Brain pericyte (primary cell): ENCODE measurements at regions not wholly inside any gene's neighbourhood (a gene's known extent, or its start where the extent isn't known, plus 50 kb on each side); places are given as distances from the start of the nearest gene placed in this dataset.
"Not testable (repeated sequence)": the region's sequence is repeated elsewhere in the genome, so short reads cannot be mapped to it uniquely, and the experiment has no call there.

Experiments used
- DNase-seq: peaks from one replicate; pipeline ENCODE4 v3.0.0-alpha.2; 2012; ENCODE audit warnings: low read depth, low spot score

DNA sequence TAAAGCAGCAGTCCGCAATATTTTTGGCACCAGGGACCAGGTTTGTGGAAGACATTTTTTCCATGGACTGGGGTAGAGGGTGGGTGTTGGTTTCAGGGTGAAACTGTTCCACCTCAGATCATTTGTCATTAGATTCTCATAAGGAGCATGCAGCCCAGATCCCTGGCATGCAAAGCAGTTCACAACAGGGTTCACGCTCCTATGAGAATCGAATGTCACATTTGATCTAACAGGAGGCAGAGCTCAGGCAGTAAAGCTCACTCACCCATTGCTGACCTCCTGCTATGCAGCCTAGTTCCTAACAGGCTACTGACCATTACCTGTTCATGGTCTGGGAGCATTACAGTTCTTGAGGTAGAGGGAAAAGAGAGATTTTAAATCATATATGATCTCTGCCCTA is 241.5 kb upstream of the COX7C start:
- DNase-seq: no peak

DNA sequence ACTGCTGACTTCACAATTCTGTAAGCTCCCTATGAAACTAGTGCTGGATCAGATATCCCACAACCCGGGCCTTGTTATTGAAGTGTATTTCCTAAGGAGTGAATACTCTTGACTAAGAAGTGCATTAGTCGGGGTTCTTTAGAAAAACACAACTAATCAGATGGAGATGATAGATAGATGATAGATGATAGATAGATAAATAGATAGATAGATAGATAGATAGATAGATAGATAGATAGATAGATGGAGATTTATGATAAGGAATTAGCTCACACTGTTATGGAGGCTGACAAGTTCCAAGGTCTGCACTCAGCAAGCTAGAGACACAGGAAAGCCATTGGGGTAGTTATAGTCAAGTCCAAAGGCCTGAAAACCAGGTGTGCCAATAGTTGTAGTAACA is 214.6 kb upstream of the COX7C start:
- DNase-seq: no peak

- DNase-seq: no peak
Observed at GRCh38 chr5:86404256-86404655, 213.5 kb upstream of the COX7C start.

DNA sequence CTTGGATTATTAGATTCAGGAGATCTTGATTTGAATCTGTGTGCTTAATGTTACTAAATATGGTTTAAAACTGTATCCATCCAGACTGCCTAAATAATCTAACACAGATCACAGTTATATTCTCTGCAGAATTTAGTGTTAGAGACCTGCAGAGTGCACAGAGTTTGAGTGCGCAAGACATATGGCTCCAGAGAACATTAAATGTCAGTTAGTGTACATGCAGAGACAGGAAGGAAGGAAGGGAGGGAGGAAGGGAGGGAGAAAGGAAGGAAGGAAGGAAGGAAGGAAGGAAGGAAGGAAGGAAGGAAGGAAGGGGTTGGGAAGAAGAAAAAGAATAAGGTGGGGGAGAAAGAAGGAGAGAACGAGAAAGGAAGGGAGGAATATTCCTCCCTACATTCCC is 210.0 kb upstream of the COX7C start:
- DNase-seq: no peak

- no peak for DNase-seq
Observed at GRCh38 chr5:86411596-86411995, 206.1 kb upstream of the COX7C start.

- no peak for DNase-seq
Observed at GRCh38 chr5:86427158-86427557, 190.6 kb upstream of the COX7C start.

GRCh38 chr5:86439593-86440110 is 178.1 kb upstream of the COX7C start:
- no peak for DNase-seq

DNA sequence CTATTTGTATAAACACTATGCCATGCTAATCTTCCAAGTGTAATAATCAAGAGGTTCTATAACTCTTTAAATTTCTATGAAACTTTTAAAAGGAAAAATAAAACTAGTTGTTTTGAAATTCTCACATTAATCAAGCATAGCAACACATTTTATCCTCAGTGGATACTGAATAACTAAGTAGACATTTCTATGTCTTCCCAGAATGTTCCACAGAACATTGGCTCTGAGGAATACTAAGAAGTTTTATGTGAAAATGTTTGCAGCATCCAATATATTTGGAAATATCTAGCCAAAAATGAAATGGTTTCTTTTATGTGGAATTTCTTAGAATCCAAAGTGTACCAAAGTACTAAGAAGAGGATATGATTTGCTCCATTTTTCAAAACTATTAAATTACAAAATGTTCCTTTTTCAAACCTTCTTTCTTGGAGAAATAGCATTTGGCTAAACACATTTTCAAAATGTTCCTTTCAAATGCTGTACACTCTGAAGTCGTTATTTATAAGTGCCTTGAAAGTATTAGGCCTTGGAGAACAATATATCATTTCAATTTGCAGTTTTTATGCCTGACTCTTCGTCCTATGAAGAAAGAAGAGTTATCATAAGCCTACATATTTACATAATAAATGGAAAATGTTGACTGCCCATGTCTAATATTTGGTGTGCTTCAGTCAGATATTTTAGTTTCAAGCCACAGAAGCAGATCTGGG is 175.6 kb upstream of the COX7C start:
- no peak for DNase-seq

GRCh38 chr5:86447362-86447761 is 170.4 kb upstream of the COX7C start:
- no peak for DNase-seq

- no peak for DNase-seq
Observed at GRCh38 chr5:86452251-86452650, 165.5 kb upstream of the COX7C start.

- no peak for DNase-seq
Observed at GRCh38 chr5:86460519-86460918, 157.2 kb upstream of the COX7C start.

DNA sequence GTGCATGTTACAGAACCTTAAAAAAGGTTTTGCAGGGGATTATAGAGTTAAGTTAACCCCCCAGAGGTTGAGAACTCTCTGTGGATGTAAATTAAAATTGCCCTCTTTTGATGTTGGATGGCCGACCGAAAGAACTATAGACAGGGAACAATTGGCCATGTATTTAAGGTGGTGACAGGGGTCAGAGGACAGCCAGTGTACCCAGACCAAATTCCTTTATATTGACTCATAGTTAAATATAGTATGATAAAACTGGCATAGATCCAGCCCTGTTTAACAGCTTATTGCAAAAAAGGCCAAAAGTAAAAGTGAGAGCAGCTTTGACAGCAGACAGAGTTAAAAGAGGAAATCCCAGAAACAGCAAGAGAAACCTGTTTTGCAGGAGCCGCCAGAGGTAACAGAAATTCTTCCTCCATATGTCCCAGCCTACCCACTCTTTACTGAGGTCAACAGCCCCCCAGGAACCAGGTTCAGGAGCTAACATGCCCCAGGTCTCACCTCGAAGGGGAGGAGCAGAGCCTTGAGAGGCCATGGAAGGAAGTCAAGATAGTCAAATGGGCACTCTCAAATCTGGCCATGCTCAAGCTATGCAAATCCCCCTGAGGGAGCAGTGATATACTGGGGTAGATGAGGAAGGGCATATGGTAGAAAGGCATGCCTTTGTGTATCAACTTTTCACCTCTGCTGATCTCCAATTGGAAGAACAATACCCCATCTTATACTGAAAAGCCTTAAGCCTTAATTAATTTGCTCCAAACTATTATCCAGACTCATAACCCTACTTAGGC is 156.4 kb upstream of the COX7C start:
- DNase-seq: no peak

GRCh38 chr5:86463339-86463738 is 154.4 kb upstream of the COX7C start:
- DNase-seq: no peak

DNA sequence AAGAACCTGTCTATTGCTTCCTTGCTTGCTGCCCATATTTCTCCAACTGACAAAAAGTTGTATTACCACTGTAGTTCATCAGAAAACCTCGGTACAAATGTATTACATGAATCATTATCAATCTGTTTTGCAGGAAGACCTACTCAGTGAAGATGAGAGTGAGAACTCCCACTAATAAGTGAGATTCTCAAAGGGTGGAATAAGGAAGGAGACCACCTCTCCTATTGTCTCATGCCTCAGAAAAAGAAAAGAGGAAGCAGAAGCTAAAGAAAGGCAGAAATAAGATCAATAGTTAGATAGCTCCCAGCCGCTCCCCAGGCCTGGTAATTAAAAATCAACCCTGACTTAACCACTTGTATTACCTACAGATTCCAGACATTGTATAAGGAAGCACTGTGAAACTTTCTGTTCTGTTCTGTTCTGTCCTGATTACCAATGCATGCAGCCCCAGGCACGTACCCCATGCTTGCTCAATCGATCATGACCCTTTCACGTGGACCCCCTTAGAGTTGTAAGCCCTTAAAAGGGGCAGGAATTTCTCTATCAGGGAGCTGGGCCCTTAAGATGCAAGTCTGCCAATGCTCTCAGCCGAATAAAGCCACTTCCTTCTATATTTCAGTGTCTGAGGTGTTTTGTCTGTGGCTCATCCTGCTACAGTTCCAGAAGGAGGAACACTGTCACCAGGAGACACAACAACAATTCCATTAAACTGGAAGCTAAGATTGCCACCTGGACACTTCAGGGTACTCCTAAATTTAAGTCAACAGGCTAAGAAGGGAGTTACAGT is 152.5 kb upstream of the COX7C start:
- no peak for DNase-seq

DNA sequence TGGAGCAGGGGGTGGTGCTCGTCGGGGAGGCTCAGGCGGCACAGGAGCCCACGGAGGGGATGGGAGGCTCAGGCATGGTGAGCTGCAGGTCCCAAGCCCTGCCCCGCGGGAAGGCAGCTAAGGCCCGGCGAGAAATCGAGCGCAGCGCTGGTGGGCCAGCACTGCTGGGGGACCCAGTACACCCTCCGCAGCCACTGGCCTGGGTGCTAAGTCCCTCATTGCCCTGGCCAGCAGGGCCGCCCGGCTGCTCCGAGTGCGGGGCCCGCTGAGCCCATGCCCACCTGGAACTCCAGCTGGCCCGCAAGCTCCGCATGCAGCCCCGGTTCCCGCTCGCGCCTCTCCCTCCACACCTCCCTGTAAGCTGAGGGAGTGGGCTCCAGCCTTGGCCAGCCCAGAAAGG is 151.0 kb upstream of the COX7C start:
- not testable (repeated sequence) for DNase-seq

DNA sequence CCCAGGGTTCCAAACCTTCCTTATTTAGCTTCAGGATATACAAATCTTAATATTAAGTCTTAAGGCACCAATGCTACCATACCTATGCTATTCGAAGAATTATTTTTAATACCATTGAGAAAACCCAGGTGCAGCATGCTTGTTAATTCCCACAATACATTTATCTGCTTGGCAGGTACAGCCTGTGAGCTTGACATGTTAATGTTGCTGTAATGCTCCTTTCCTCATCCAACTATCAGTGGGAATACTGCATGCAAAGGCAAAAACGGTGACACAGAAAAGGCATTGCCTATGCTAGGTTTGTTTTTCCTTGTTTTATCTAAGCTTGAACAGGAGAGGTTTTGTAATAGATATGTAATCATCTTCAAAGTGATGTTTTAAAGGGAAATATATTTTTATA is 135.7 kb upstream of the COX7C start:
- DNase-seq: no peak

DNA sequence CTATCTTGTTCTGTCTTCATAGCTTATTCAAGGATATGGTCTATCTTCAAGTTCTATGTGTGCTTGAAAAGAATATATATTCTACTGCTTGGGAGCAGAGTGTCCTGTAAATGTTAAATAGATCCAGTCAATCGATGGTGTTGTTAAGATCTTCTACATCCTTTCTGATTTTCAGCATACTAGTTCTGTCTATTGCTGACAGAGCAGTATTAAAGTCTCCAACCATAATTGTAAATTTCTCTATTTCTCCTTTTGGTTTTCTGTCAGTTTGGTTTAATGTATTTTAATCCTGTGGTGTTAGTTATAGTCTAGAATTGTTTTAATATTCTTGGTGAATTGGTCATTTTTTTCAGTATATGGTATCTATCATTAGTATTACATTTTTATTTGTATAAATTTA is 124.0 kb upstream of the COX7C start:
- DNase-seq: no peak

- no peak for DNase-seq
Observed at GRCh38 chr5:86500947-86501346, 116.8 kb upstream of the COX7C start.

DNA sequence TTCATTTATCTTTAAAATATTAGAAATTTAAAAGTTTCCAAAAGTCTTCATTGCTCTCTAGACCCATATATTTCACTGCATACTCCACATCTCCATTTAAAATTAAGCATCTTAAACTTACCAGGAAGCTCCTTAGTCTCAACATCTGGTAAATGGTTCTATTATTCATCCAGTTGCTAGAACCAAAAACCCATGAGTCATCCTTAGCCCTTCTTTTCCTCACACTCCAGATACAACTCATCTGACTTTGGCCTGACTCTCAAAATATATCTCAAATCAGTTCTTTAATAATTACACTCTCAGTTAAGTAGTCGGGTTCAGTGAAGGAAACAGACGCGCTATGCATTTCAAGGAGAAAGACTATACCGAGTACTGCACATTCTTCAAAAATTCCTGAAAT is 110.2 kb upstream of the COX7C start:
- DNase-seq: no peak

GRCh38 chr5:86510330-86510915 is 107.3 kb upstream of the COX7C start:
- not testable (repeated sequence) for DNase-seq

DNA sequence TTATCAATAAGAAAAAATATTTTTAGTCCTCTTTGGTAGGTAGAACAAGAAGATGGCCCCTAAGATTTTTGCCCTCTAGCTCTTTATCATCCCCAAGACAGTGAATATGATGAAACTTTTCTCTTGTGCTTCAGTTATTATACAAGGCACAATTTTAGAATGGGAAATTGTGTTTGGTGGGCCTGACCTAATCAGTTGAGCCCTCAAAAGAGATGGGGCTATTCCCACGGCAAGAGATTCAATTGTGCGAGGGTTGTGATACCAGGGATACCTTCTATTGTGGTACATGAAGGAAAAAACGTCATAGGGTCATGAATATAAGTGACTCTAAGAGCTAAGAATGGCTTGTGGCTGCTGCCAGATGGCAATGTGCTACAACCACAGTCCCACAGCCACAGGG is 94.0 kb upstream of the COX7C start:
- no peak for DNase-seq

DNA sequence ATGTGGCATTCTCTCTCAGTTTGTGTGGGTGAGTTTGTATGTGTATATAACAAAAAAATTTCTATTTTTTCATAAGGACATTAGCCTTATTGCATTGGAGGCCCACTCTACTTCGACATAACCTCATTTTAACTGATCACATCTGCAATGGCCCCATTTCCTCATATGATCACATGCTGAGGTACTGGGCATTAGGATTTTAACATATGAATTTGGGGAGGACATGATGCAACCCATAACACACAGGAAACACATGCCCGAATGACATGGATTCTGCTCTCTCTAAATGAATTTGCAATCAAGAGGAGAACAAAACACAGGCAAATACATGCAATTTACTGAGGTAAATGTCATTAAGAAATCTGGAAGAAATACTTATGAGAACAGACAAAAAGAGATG is 92.1 kb upstream of the COX7C start:
- no peak for DNase-seq
